ENCODE measurements at regions not wholly inside any gene's neighbourhood (a gene's known extent, or its start where the extent isn't known, plus 50 kb on each side); places are given as distances from the start of the nearest gene placed in this dataset.

- DNase-seq (ENCODE audit: extremely low spot score) = no peak
- ChIA-PET CTCF (interaction anchor here (1.1 to 2.5 kb wide), 4 partner anchors 9 to 1149 kb away, joined by 3 to 10 read pairs (median 3); no protein-coding TSS in a partner anchor), POLR2A (no interaction called here)
- TF ChIP-seq, protein P1, sequence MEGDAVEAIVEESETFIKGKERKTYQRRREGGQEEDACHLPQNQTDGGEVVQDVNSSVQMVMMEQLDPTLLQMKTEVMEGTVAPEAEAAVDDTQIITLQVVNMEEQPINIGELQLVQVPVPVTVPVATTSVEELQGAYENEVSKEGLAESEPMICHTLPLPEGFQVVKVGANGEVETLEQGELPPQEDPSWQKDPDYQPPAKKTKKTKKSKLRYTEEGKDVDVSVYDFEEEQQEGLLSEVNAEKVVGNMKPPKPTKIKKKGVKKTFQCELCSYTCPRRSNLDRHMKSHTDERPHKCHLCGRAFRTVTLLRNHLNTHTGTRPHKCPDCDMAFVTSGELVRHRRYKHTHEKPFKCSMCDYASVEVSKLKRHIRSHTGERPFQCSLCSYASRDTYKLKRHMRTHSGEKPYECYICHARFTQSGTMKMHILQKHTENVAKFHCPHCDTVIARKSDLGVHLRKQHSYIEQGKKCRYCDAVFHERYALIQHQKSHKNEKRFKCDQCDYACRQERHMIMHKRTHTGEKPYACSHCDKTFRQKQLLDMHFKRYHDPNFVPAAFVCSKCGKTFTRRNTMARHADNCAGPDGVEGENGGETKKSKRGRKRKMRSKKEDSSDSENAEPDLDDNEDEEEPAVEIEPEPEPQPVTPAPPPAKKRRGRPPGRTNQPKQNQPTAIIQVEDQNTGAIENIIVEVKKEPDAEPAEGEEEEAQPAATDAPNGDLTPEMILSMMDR (IDR thresholded peaks at IDR 0.05; ENCODE audit: control extremely low read depth, extremely low read depth, low read depth, missing control alignments) = no peak
These were observed 252.4 kb upstream of the IRAK1BP1 start for GRCh38 chr6:78614961-78615360.

DNA sequence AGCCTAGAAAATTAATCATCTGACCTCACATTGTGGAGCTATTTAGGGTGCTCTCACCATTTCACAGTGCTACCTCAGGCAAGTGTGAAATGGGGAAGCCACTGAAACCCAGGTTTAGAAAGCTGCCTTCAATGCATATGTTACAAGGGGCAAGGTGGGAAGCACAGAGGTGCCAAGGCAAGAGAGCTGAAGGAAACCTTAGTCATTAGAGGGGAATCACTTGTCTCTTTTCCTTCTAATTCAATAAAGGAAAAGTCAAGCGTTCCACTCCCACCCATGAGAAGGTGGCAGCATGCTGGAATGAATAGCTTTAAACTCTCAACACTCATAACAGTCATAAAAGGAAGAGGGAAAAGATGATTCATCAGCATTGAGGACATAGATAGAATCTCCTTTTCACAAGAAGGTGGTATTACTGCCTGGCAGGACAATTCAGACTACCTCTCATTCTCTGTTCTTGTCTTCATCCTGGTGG lies 251.9 kb upstream of the IRAK1BP1 start:
- ChIA-PET CTCF (interaction anchor here (1.1 to 2.5 kb wide), 3 partner anchors 9 to 41 kb away, joined by 3 to 10 read pairs (median 3); no protein-coding TSS in a partner anchor), POLR2A (no interaction called here)
- no peak for DNase-seq (ENCODE audit: extremely low spot score)
- TF ChIP-seq, protein P1 (IDR thresholded peaks at IDR 0.05; ENCODE audit: control extremely low read depth, extremely low read depth, low read depth, missing control alignments) = no peak

DNA sequence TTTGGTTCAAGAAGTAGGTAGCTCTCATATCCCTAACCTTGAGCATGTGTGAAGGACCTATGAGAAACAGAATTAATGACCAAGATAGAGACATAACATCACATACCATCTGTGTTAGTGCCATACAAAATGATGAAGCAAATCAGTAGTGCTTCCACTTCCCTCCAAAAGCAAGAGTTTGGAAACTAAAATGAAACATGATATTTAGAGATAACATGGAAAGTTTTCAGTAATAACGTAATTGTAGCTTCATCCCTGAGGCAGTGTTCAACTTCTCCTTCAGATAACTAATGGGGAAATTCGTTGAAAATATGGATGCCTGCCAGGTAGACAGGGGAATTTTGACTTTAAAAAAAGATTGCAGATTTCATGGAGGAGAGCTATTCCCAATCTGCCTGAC lies 248.4 kb upstream of the IRAK1BP1 start:
- no peak for DNase-seq (ENCODE audit: extremely low spot score)
- TF ChIP-seq, protein P1 (IDR thresholded peaks at IDR 0.05; ENCODE audit: control extremely low read depth, extremely low read depth, low read depth, missing control alignments) = no peak
- ChIA-PET POLR2A (no interaction called here), CTCF (interaction anchor here (1.0 kb wide), 1 partner anchor 12 kb away, joined by 4 read pairs; no protein-coding TSS in a partner anchor)

- ChIA-PET POLR2A (no interaction called here), CTCF (no interaction called here)
- DNase-seq (ENCODE audit: extremely low spot score) = no peak
- TF ChIP-seq, protein P1 (IDR thresholded peaks at IDR 0.05; ENCODE audit: control extremely low read depth, extremely low read depth, low read depth, missing control alignments) = no peak
These were observed 243.8 kb upstream of the IRAK1BP1 start for GRCh38 chr6:78623554-78623953.

DNA sequence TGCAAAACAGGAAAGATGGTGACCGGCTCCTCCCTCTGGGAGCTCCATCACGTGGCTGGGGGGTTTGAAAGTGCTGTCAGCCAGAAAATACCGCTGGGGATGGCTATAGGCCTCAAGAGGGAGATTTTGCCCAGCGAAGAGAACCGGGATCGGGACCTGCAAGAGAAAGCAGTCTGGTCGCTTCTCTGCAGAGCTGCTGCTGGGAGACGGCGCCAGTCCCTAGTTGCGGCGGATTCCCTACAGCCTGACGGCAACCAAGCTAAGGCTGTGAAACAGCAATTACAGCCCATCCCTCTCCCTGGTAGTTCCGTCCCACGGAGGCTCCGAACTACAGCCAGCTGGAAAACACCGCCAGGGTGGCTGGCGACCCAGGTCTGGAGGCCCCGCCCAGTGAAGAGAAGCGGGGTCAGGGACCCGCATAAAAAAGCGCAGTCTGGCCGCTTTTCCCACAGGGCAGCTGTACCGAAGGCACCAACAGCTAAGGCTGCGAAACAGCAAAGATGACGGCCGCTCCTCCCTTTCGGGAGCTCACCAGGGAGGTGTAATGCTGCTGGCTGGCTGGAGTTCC lies 238.1 kb upstream of the IRAK1BP1 start:
- POLR2A ChIA-PET = no interaction called here
- TF ChIP-seq, protein P1 (IDR thresholded peaks at IDR 0.05; ENCODE audit: control extremely low read depth, extremely low read depth, low read depth, missing control alignments) = no peak
- no peak for DNase-seq (ENCODE audit: extremely low spot score)

GRCh38 chr6:78629836-78630235 lies 237.5 kb upstream of the IRAK1BP1 start:
- ChIA-PET CTCF (interaction anchor here (1.3 kb wide), 1 partner anchor 17 kb away, joined by 3 read pairs; no protein-coding TSS in a partner anchor), POLR2A (no interaction called here)
- TF ChIP-seq, protein P1 (IDR thresholded peaks at IDR 0.05; ENCODE audit: control extremely low read depth, extremely low read depth, low read depth, missing control alignments) = no peak

More for the DNA sequence above, 238.1 kb upstream of the IRAK1BP1 start:
- CTCF ChIA-PET = interaction anchor here (1.3 kb wide), 1 partner anchor 17 kb away, joined by 3 read pairs; no protein-coding TSS in a partner anchor

More at GRCh38 chr6:78629836-78630235, 237.5 kb upstream of the IRAK1BP1 start:
- no peak for DNase-seq (ENCODE audit: extremely low spot score)
